ENCODE measurements at regions not wholly inside any gene's neighbourhood (a gene's known extent, or its start where the extent isn't known, plus 50 kb on each side); places are given as distances from the start of the nearest gene placed in this dataset.

GRCh38 chr1:87833166-87833565 is 504.5 kb downstream of the LMO4 start:
- H3K27ac ChIP-seq (ENCODE audit: low read depth, low read length): no peak overlapping the region
- 90 to 100% methylated on average over 3 to 5 of the region's 5 CpGs for WGBS, 2 experiments (ENCODE audit: insufficient coverage in 1 of 2, insufficient read length in 1 of 2)
- no peak overlapping the region for H3K27ac Mint-ChIP-seq
- peaks cover 5% of the 10 kb centered on the region for H3K4me1 Mint-ChIP-seq
- H3K9ac ChIP-seq (ENCODE audit: extremely low read depth, low read length, poor library complexity, severe bottlenecking): no peak overlapping the region
- DNase-seq: no peak
- H3K9me3 Mint-ChIP-seq: no peaks in the 10 kb centered on the region
- H3K4me1 ChIP-seq (ENCODE audit: control insufficient read depth, insufficient read depth, low read length): no peaks in the 10 kb centered on the region
- H3K36me3 Mint-ChIP-seq (ENCODE audit: low read depth): no peaks in the 10 kb centered on the region
- H3K36me3 ChIP-seq (ENCODE audit: control insufficient read depth, insufficient read depth, low read length): no peaks in the 10 kb centered on the region
- H3K27me3 Mint-ChIP-seq (ENCODE audit: insufficient read depth): no peaks in the 10 kb centered on the region
- TF ChIP-seq CTCF (conservative IDR thresholded peaks at IDR 0.05): no peak
- no peaks in the 10 kb centered on the region for H3K27me3 ChIP-seq (ENCODE audit: control insufficient read depth, insufficient read depth, low read length, poor library complexity, severe bottlenecking)
- no peak overlapping the region for H3K4me3 ChIP-seq (ENCODE audit: low read length)
- H3K4me3 Mint-ChIP-seq: no peak overlapping the region
- no peaks in the 10 kb centered on the region for H3K9me3 ChIP-seq (ENCODE audit: control insufficient read depth, low read length)

- Histone ChIP-seq H3K4me1 (ENCODE audit: control insufficient read depth, insufficient read depth, low read length) (no peaks in the 10 kb centered on the region), H3K9ac (ENCODE audit: extremely low read depth, low read length, poor library complexity, severe bottlenecking) (no peak overlapping the region), H3K27ac (ENCODE audit: low read depth, low read length) (no peak overlapping the region), H3K9me3 (ENCODE audit: control insufficient read depth, low read length) (no peaks in the 10 kb centered on the region), H3K4me3 (ENCODE audit: low read length) (no peak overlapping the region), H3K36me3 (ENCODE audit: control insufficient read depth, insufficient read depth, low read length) (no peaks in the 10 kb centered on the region), H3K27me3 (ENCODE audit: control insufficient read depth, insufficient read depth, low read length, poor library complexity, severe bottlenecking) (no peaks in the 10 kb centered on the region)
- Mint-ChIP-seq H3K4me1 (peaks cover 5% of the 10 kb centered on the region), H3K9me3 (no peaks in the 10 kb centered on the region), H3K36me3 (ENCODE audit: low read depth) (no peaks in the 10 kb centered on the region), H3K27ac (no peak overlapping the region), H3K27me3 (ENCODE audit: insufficient read depth) (no peaks in the 10 kb centered on the region), H3K4me3 (no peak overlapping the region)
- WGBS, 2 experiments (ENCODE audit: insufficient coverage in 1 of 2, insufficient read length in 1 of 2): 80 to 91% methylated on average over 2 to 3 of the region's 4 CpGs
- no peak for TF ChIP-seq CTCF (conservative IDR thresholded peaks at IDR 0.05)
- DNase-seq: no peak
Measured at GRCh38 chr1:87834151-87834550, 505.5 kb downstream of the LMO4 start.

- Histone ChIP-seq H3K4me3 (ENCODE audit: low read length) (no peak overlapping the region), H3K9me3 (ENCODE audit: control insufficient read depth, low read length) (no peaks in the 10 kb centered on the region), H3K36me3 (ENCODE audit: control insufficient read depth, insufficient read depth, low read length) (no peaks in the 10 kb centered on the region), H3K9ac (ENCODE audit: extremely low read depth, low read length, poor library complexity, severe bottlenecking) (no peak overlapping the region), H3K27me3 (ENCODE audit: control insufficient read depth, insufficient read depth, low read length, poor library complexity, severe bottlenecking) (no peaks in the 10 kb centered on the region), H3K4me1 (ENCODE audit: control insufficient read depth, insufficient read depth, low read length) (no peaks in the 10 kb centered on the region), H3K27ac (ENCODE audit: low read depth, low read length) (no peak overlapping the region)
- DNase-seq: no peak
- no peak overlapping the region for H3K27ac Mint-ChIP-seq
- H3K36me3 Mint-ChIP-seq (ENCODE audit: low read depth): no peaks in the 10 kb centered on the region
- WGBS, 2 experiments (ENCODE audit: insufficient coverage in 1 of 2, insufficient read length in 1 of 2): 90 to 92% methylated on average over 7 to 8 of the region's 8 CpGs
- no peaks in the 10 kb centered on the region for H3K9me3 Mint-ChIP-seq
- H3K4me1 Mint-ChIP-seq: peaks cover 5% of the 10 kb centered on the region
- no peaks in the 10 kb centered on the region for H3K27me3 Mint-ChIP-seq (ENCODE audit: insufficient read depth)
- H3K4me3 Mint-ChIP-seq: no peak overlapping the region
- no peak for TF ChIP-seq CTCF (conservative IDR thresholded peaks at IDR 0.05)
Measured at GRCh38 chr1:87834941-87835340, 506.3 kb downstream of the LMO4 start.
